ENCODE measurements at regions not wholly inside any gene's neighbourhood (a gene's known extent, or its start where the extent isn't known, plus 50 kb on each side); places are given as distances from the start of the nearest gene placed in this dataset.
A peak's percentile ranks its signal among the peaks of the same experiment; 100 is the strongest.

DNA sequence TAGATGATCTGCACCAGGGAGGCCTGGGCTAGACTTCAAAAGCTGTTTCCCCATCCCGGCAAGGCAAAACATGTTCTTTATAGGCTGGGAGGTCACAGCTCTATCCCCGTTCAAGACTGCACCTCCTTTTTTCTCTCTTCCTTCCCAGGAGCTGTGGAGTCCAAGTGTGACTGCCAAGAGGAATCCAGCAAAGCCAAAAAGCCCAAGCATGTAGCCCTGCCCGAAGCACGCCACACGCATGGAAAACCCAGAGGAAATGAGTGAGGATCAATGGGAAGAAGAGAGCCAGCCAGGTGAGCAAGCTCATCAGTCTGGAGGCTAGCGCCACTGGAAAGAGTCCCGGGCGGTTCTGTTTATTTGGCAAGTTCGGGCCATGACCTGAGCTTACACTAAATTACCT is 240.4 kb downstream of the PRL start:
- DNase-seq (ENCODE audit: low read depth): no peak

DNA sequence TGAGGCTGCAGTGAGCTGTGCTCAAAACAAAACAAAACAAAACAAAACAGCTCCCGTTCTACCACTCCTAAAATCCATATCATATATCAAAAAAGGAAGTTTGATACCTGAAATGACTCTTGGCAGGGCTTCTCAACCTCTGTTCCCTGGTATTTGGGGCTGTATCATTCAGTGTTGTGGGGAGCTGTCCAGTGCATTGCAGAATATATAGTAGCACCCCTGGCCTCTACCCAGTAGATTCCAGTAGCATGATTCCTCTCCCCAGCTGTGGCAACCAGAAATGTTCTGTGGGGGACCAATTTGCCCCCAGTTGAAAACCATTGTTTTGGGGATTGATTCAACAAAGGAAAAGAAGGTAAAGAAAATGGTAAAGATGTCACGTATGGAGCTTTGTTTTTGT is 238.9 kb downstream of the PRL start:
- DNase-seq (ENCODE audit: low read depth): no peak

DNA sequence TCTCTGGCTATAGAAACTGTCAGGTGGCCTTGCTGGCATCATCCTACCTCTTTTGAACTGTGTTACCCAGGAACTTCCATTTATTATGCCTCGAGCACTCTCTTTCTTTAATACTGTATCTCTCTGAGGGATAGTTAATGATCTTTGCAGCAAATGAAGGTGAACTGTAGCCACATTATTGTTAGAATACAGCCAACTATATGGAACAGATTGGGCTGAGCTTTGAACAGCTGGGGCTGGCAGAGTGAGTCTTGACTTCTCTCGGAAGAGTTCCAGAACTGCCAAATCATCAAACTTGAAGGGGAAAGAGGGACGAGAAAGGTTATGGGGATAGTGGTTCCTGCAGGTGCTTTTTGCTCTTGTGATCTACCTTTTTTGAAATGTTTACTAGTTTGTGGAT is 237.7 kb downstream of the PRL start:
- no peak for DNase-seq (ENCODE audit: low read depth)

DNA sequence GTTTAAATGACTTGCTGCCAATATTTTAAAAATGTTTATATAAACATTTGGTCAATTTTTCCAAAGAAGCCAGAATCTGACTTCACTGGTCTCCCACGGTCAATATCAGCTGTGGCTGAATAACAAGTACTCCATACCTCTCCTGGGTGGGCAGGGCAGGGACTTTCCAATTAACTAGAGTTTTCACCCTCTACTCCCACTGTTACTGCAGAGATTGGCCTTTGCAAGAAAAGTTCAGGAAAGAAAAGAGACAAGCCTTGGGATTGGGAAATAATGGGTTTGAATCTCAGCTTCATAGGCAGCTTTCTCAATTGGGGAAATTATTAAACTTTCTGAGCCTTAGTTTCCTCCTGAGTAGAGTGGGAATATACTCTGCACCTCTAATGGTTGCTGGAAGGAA is 236.9 kb downstream of the PRL start:
- no peak for DNase-seq (ENCODE audit: low read depth)

DNA sequence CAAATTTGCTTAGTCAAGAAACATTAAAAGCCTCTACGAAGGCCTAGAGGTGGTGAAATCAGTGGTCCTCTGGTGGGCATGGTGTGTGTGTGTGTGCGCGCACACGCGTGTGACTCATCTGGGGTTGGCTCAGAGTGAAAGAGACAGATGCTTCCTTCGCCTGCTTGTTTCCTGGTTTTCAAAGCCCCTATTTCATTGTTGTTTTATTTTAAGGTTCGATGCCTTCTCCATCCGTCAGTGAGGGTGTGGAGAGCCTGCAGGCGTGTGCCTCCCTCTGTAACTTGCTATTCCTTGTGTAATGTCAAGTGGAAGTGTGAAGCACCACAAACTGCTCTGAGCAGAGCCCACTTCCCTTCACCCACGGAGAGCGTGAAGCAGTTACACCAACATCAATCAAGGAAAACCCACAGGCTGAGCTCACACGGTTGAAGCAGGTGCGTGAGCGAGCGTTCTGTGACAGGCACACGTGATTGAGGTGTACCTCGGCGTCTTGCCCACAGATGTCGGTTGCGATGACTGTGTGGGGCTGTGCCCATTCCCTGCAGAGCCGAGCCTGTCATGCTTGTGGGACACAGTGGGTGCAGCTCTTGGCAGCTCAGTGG is 233.9 kb downstream of the PRL start:
- no peak for DNase-seq (ENCODE audit: low read depth)

DNA sequence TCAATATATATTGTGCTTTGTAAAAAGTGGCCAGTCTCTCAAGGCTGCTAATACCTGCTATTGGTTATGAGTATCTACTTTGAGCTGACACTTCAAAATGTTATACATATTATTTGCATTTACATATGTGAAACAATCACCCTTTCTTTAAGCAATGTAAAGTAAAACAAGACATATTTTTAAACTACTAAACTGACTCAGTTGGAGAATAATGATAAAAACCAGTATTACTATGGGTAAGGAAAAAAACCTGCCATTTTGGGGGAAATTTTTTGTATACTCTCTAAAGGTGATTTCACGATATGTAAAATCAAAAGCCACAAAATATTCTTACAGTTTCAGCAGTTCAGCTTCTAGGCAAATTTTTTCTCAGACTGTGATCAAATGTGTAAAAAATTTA is 232.3 kb downstream of the PRL start:
- DNase-seq (ENCODE audit: low read depth): no peak

DNA sequence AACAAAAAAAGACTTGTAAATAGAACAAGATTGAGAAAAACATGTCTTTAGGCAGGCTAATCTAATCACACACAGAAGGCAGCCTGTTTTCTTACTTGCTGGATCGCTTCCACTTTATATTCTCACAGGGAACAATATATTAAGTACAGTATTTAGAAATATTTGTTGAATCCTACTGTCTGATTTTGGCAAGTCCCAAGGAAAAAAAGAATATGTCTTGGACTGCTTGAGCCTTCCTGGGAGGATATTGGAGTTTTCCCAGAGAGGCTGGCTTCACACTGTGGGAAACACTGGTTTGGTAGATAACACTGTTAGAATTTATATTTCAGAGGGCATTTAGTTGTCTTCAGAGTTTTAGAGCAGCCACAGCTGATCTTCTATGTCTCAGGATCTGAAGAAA is 229.7 kb downstream of the PRL start:
- peak; percentile 89 for DNase-seq (ENCODE audit: low read depth)

DNA sequence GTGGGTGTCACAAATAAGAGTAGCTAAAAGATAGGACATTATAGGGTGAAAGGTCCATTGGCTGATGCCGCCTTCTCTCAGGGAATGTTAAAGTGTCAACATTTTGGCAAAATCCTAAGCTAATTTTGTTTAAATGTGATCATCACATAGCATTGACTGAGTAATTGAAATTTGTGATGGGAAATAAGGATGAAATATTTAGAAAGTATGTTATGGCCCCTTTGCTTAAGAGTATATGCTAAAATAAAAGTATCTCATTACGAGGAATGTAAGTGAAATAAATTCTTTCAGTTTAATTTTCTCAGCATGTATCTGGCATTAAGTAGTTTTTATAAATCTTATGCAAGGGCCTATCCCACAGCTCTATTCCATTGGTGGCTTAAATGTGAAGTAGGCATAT is 229.2 kb downstream of the PRL start:
- no peak for DNase-seq (ENCODE audit: low read depth)

DNA sequence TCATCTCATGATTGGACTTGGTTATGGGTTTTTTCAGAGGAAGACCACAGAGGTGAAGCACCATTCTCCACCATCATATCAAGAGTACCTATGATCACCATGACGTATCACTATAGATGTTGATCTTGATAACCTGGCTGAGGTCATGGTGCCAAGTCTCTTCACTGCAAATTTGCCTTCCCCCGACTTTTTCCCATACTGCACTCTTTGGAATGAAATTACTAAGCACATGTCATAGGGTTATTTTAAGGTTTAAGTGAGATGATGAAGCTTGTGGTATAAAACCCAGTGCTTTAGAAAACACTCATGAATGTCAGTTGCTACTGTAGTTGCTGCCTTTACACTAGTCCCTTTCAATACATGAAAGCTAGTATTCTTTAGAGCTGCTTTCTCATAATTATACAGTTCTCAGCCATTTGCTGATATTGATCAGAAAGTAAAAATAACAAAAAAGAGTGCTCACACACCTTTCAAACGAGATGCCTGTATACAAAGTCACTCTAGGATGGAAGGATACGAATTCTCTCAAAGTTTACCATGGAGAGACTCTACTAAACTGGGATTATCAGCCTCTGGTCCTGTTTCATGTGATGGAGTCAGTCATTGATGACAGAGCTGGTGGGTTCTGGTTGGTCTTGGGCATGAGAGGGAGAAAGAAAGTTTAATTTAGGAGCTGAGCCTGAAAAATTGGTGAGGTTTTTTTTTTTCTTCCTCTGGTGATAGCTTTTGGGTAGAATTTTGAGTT is 228.1 kb downstream of the PRL start:
- DNase-seq (ENCODE audit: low read depth): no peak

DNA sequence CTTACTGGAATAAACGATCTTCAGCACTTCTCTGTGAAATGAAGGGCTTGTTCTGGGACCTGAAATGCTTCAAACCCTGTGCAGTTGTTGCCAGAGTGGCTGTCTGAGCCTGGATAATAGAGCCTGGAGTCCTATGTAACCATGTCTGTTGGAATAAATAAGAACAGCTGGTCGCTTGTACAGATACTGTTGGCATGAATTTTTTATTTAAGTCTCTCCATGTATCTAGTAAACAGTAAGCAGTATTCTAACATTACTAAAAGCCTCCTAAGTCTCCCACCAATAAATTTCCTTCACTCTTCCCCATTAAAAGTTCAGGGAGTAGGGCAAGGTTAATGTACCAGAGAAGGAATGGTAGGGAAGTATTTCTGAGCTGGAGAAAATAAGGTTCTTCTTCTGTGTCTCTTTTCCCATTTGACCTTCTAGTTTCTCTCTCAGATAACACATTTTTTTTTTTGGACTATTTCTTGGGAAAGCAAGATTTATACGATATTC is 227.5 kb downstream of the PRL start:
- DNase-seq (ENCODE audit: low read depth): no peak

DNA sequence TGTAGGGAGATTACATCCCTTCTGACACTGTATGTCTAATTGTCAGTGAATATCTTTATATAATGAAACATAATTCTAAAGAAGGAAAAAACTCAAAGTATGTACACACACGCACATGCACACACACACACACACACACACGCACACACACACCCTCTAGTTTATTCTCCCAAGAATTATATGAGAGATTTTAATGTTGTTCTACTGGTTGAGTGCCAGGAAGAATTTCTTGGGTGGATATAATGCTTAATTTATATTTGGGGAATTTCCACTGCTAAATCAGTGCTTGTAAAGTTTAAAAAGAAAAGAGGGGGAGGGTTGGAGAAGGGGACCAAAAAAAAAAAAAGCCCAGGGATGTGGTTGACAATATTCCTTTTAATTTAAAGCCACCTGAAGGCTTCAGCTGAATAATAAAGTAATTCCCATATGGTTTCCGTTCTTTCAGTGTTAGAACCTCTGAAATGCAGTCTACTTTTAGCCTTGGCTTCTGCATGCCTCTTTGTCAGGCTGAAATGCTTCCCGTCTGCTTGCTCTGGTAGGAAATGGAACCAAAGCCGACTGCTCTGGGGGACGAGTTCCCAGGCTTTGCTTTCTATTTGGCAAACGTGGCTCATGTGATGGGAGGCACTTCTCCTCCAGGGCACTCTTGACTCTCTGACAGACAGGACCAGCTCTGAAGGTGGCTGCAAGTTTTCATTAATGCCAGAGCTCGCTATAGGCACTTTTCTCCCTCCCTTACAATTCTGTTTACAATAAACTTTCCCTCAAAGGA is 225.4 kb downstream of the PRL start:
- DNase-seq (ENCODE audit: low read depth): peak; percentile 68

DNA sequence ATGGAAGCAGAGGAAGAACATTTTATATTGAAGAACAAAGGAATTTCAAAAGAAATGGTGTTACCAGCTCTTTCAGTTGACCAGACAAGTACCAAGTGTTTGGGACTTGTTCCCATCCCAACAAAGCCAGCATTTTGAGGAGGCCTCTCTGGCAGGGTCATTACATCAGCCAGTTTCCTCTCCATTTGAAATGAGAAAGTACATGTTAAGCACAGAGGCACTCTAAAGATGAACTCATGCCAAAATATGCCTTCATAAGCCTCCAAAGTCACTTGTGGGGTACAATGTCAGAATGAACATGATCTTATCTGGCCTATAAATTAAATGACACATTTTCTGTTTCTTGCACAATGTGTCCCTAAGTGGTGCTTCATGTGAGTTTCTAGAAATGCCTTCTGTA is 223.9 kb downstream of the PRL start:
- no peak for DNase-seq (ENCODE audit: low read depth)

DNA sequence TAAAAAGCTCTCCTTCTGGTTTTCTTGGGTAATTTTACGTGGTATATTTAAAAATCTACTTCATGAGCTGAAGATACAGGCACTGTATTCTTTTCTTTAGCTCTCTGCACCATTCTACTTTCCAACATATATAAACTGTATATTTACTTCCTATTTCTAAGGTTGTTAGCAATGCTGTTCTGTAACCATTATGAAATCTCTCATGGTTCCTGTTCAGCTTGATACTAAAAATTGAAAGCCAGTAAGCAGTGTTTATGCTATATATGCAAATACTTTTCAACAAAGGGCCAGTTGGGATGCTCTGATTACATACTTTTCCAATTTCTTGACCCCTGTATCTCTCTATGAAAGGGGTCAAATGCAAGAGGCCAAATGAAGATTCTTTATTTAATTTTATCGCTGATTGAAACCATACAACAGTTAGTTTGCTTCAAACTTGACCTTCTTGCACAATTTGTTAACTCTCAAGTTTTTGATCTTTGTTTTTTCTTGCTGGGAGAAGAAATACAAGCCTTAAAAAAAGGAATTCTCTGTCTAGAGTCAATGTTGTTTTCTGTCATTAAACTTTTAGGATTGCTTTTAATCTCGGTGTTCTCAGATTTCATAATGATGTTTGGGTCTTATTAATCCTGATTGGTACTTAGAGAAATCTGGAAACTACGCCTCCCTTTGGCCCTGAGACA is 223.2 kb downstream of the PRL start:
- no peak for DNase-seq (ENCODE audit: low read depth)

DNA sequence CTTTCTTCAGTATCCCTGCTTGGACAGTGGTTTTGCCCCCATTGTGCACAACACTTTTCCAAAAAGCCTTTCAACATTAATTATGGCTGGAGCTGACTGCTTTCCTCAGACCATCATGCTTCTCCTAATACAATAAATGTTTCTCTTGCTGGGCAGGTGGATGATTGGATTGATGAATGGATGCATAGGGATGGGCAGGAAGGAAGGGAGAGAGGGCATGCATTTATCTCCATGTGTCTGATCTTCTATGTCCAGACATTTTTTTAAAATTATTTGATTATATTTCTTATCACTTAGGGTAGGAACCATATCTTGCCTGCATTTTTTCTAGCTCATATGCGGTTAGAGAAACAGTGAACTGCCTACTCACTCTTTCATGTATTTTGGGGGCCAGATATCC is 218.5 kb downstream of the PRL start:
- DNase-seq (ENCODE audit: low read depth): no peak

DNA sequence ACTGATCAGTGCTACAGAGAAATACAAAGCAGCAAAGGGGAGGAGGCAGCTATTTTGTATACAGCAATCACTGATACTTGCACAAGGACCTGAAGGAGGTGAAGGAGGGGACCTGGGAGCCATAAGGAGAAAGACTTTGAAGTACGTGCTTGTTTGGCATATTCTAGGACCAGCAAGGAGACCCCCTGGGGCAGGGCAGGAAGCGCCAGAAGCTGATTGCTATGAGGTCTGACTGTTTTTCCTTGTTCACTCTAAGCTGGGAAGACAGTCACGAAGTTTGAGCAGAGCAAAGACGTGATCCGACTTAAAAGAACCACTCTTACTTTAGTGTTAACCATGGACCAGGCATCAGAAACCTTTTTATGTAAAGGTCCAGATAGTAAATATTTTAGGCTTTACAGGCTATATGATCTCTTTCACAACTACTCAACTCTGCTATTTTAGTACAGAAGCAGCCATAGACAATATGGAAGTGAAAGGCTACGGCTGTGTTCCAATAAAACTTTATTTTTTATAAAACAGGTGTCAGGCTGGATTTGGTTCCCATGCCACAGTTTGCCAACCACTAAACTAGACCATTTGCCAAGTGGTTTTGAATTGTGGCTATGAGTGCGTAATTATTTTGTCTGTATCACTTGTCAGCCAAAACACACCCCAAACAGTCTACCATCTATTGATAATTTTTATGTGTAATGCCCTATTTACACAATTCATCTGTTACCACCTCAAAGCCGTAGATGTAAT is 217.9 kb downstream of the PRL start:
- no peak for DNase-seq (ENCODE audit: low read depth)

DNA sequence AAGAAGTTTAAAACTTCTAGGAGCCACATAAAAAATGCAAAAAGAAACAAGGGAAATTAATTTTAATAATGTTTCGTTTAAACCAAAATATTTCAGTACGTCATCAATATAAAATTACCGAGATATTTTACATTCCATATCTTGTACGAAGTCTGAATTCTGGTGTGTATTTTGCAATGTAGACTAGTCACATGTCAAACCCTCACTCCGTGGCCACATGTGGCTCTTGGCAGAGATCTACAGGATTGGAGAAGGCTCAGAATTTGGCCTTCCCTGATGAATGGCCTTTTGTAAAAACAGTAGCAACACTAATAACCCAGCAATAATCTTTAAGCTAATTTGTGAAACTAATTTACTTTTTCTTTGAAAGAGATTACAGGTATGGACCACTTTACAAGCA is 217.1 kb downstream of the PRL start:
- DNase-seq (ENCODE audit: low read depth): no peak

DNA sequence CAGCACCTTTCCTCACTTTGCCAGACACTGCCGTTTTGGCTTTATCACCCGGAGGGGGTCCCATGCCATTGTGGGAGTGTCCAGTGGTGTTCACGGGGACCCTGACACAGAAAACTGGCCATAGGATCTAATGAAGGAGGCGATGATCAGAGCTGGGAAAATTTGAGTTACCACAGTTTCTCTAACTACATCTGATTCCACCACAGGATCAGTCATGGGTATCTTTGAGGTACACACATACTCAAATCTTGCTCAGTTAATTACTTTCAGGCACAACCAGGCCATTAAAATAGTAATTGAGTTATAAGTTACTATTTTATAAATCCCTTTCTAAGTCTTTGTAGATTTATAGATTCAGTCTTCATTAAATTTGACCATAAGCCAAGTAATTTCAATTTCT is 215.1 kb downstream of the PRL start:
- DNase-seq (ENCODE audit: low read depth): no peak

DNA sequence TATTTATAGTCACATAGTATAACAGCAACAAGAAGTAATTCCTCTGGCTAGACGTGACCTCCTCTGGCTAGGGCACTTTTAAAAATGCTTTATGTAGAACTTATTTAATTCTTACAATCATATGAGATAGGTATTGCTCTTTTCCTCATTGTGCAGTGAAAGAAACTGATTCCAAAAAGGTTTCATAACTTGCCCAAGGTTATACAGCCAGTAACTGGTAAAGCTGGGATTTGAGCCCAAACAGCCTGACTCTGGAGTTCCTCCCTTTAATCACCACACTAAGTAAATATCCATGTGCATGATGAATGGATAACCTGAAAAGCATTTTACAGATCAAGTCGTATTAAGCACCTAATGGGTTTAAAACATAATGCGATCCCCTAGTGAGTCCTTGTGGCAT is 214.6 kb downstream of the PRL start:
- DNase-seq (ENCODE audit: low read depth): no peak

DNA sequence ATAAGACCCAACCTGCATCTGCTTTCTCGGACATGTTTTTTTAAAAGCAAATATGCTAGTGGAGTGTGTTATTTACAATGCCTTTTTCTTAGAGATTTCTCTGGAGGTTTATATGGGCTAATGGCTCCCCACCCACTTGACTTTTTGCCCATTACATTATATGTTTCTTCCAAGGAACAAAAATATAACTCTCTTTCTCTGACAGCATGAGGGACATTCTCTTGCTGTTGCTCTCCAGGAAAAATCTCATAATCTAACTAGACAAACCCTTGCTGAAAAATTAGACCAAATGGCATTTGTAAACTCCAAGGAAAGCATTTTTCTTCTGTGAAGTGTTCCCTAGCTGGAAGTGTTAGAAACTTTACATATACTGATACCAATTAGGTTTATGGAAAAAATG is 213.7 kb downstream of the PRL start:
- DNase-seq (ENCODE audit: low read depth): peak; percentile 73

DNA sequence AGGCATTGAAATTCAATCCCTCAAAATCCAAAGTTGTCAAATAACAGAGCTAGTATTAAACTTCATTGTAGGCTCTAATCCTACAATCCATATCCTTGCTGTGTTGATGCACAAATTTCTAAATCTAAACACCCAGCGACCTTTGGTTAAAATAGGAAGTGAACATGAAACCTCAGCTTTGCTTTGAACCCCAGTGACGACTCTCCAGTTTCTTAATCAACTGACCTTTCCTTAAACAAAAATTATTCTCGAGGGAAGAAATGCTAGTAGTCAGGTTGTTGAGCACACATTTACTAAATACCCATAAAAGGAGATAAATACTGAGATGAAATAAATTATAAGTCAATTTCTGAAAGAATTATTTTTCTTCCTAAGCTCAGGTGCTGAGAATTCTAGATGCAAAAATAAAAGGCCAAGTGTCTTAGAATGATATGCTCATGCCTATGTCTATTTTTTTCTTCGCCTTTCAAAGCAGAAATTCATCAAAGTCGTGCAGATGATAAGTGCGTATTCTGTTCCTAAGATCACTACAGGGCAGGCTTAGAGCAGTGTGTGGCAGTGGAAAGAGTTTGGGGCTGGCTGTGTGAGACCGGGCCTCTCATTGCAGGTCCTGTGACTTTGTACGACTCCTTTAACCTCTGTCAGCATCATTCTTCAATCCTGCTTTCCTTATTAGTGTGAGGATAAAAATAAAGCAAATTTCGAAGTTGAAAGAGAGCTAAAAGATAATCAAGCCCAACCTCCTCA is 208.7 kb downstream of the PRL start:
- DNase-seq (ENCODE audit: low read depth): no peak

DNA sequence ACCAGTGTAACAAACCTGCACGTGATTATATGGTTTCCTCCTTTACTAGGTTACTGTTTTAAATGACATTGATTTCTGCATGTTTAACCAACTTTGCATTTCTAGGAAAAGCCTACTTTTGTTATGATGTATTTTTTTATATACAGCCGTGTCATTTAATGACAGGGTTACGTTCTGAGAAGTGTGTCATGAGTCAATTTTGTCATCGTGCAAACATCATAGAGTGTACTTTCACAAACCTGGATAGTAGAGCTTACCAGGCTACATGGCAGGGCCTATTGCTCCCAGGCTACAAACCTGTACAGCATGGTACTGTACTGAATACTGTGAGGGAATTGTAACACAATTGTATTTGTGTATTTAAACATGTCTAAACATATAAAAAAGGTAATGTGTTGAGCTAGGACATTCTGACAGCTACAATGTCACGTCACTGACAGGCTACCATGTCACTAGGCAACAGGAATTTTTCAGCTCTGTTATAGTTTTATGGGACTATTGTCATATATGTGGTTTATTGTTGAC is 205.3 kb downstream of the PRL start:
- no peak for DNase-seq (ENCODE audit: low read depth)

Data from forelimb muscle (tissue), 1 donor.